ENCODE measurements at regions not wholly inside any gene's neighbourhood (a gene's known extent, or its start where the extent isn't known, plus 50 kb on each side); places are given as distances from the start of the nearest gene placed in this dataset.
A peak's percentile ranks its signal among the peaks of the same experiment; 100 is the strongest.

GRCh38 chr5:172541099-172541772, 86.9 kb upstream of the SH3PXD2B start (continued):
- TF ChIP-seq MGA (IDR thresholded peaks at IDR 0.05) (peak; percentile 24; the same call in 1 of the 2 replicates), KDM4B (IDR thresholded peaks at IDR 0.05; ENCODE audit: borderline replicate concordance in 2 of 2, low read depth in 1 of 2) (no peak)
